GM12878 (cell line): ENCODE measurements at regions not wholly inside any gene's neighbourhood (a gene's known extent, or its start where the extent isn't known, plus 50 kb on each side); places are given as distances from the start of the nearest gene placed in this dataset.

Experiments
- CTCF ChIP-seq, 3 experiments: IDR thresholded peaks in 2 of 3; conservative IDR thresholded peaks in 1 of 3; 2 replicates each; pipeline ENCODE4 v1.5.1; 2011; ENCODE audit warnings: low read depth in 3 of 3, low read length in 3 of 3, mild to moderate bottlenecking in 3 of 3, control low read depth in 2 of 3, moderate library complexity in 2 of 3, inconsistent platforms in 1 of 3, mixed read lengths in 1 of 3; ENCODE audit not compliant: control insufficient read depth in 2 of 3, insufficient read depth in 1 of 3; ENCODE audit errors: extremely low read depth in 1 of 3
- HDGF ChIP-seq: fragments of 450-650 bp; IDR thresholded peaks from 2 replicates; pipeline ENCODE4 v1.6.1; 2016; ENCODE audit warnings: antibody characterized with exemption
- POLR2A ChIP-seq: IDR thresholded peaks from 2 replicates; pipeline ENCODE4 v1.6.1; 2011; ENCODE audit warnings: low read depth, mild to moderate bottlenecking, low read length
- SRF ChIP-seq, 2 experiments: IDR thresholded peaks; 2 replicates each; pipeline ENCODE4 v1.6.1; 2011; ENCODE audit warnings: low read depth in 2 of 2, low read length in 2 of 2, mild to moderate bottlenecking in 1 of 2, moderate library complexity in 1 of 2
- ZNF274 ChIP-seq: IDR thresholded peaks from one replicate; pipeline ENCODE4 v1.8.0; 2011; ENCODE audit not compliant: insufficient read length, insufficient read depth

- TF ChIP-seq SRF (IDR thresholded peaks at IDR 0.05; ENCODE audit: low read depth in 2 of 2, low read length in 2 of 2) (no peak), POLR2A (no peak), HDGF (no peak), CTCF (IDR thresholded peaks at IDR 0.05 in 2 of 3, conservative IDR thresholded peaks at IDR 0.05 in 1 of 3; ENCODE audit: control insufficient read depth in 2 of 3, extremely low read depth in 1 of 3, insufficient read depth in 1 of 3, low read depth in 3 of 3, low read length in 3 of 3) (no peak), ZNF274 (no peak)
These were observed 318.0 kb downstream of the THBS2 start for GRCh38 chr6:168935628-168936010.
